Suppressor macrophage (primary cell): ENCODE measurements at regions not wholly inside any gene's neighbourhood (a gene's known extent, or its start where the extent isn't known, plus 50 kb on each side); places are given as distances from the start of the nearest gene placed in this dataset.
A peak's percentile ranks its signal among the peaks of the same experiment; 100 is the strongest.

Experiments used
- DNase-seq, 4 experiments: peaks; one replicate each; pipeline ENCODE4 v3.0.0-alpha.2; 2020 to 2022

- no peak for DNase-seq
These were observed 389.7 kb upstream of the FAM241A start for GRCh38 chr4:111755571-111755970.

GRCh38 chr4:111761531-111761930, 383.7 kb upstream of the FAM241A start:
- DNase-seq, result no peak

GRCh38 chr4:111770514-111770913, 374.7 kb upstream of the FAM241A start:
- no peak for DNase-seq

GRCh38 chr4:111773858-111774257, 371.4 kb upstream of the FAM241A start:
- no peak for DNase-seq

GRCh38 chr4:111775556-111776297, 369.5 kb upstream of the FAM241A start:
- DNase-seq, result no peak

- no peak for DNase-seq
These were observed 368.7 kb upstream of the FAM241A start for GRCh38 chr4:111776561-111776960.

- DNase-seq, result no peak
These were observed 366.7 kb upstream of the FAM241A start for GRCh38 chr4:111778543-111778942.

- no peak for DNase-seq
These were observed 364.3 kb upstream of the FAM241A start for GRCh38 chr4:111780965-111781364.

- DNase-seq, result no peak
These were observed 363.6 kb upstream of the FAM241A start for GRCh38 chr4:111781611-111782010.

GRCh38 chr4:111788099-111788498, 357.2 kb upstream of the FAM241A start:
- DNase-seq, result no peak

- no peak for DNase-seq
These were observed 355.2 kb upstream of the FAM241A start for GRCh38 chr4:111789901-111790640.

GRCh38 chr4:111792632-111793031, 352.6 kb upstream of the FAM241A start:
- DNase-seq, result no peak

GRCh38 chr4:111793433-111794091, 351.7 kb upstream of the FAM241A start:
- DNase-seq, result no peak

GRCh38 chr4:111797455-111798163, 347.6 kb upstream of the FAM241A start:
- DNase-seq, result no peak

GRCh38 chr4:111798840-111799239, 346.4 kb upstream of the FAM241A start:
- DNase-seq, result no peak

GRCh38 chr4:111800551-111800950, 344.7 kb upstream of the FAM241A start:
- DNase-seq, result no peak

- peak in 1 of 4 experiments; percentile 2 for DNase-seq
These were observed 343.1 kb upstream of the FAM241A start for GRCh38 chr4:111802191-111802590.

- no peak for DNase-seq
These were observed 338.9 kb upstream of the FAM241A start for GRCh38 chr4:111806331-111806730.

- no peak for DNase-seq
These were observed 337.7 kb upstream of the FAM241A start for GRCh38 chr4:111807576-111807975.

GRCh38 chr4:111808174-111808573, 337.1 kb upstream of the FAM241A start:
- DNase-seq, result no peak

- DNase-seq, result no peak
These were observed 333.6 kb upstream of the FAM241A start for GRCh38 chr4:111811661-111812060.

- no peak for DNase-seq
These were observed 333.1 kb upstream of the FAM241A start for GRCh38 chr4:111812114-111812513.

GRCh38 chr4:111812760-111813159, 332.5 kb upstream of the FAM241A start:
- no peak for DNase-seq
